RKO (cell line): ENCODE measurements at regions not wholly inside any gene's neighbourhood (a gene's known extent, or its start where the extent isn't known, plus 50 kb on each side); places are given as distances from the start of the nearest gene placed in this dataset.

ENCODE experiments used
- DNase-seq: peaks from one replicate; pipeline ENCODE4 v3.0.0-alpha.2; 2016; ENCODE audit warnings: low spot score

- DNase-seq: no peak
Measured at GRCh38 chr11:116217441-116217840, 555.3 kb downstream of the BUD13 start.

- DNase-seq: no peak
Measured at GRCh38 chr11:116217006-116217405, 555.8 kb downstream of the BUD13 start.

GRCh38 chr11:116215471-116216113, 557.2 kb downstream of the BUD13 start:
- no peak for DNase-seq

- DNase-seq: no peak
Measured at GRCh38 chr11:116211147-116211546, 561.6 kb downstream of the BUD13 start.

- DNase-seq: no peak
Measured at GRCh38 chr11:116210663-116211062, 562.1 kb downstream of the BUD13 start.

- no peak for DNase-seq
Measured at GRCh38 chr11:116209255-116209654, 563.5 kb downstream of the BUD13 start.

- DNase-seq: no peak
Measured at GRCh38 chr11:116207421-116208141, 565.2 kb downstream of the BUD13 start.

- no peak for DNase-seq
Measured at GRCh38 chr11:116207019-116207418, 565.8 kb downstream of the BUD13 start.

- no peak for DNase-seq
Measured at GRCh38 chr11:116202922-116203321, 569.9 kb downstream of the BUD13 start.

GRCh38 chr11:116200564-116200963, 572.2 kb downstream of the BUD13 start:
- DNase-seq: no peak

GRCh38 chr11:116199182-116199581, 573.6 kb downstream of the BUD13 start:
- no peak for DNase-seq

- no peak for DNase-seq
Measured at GRCh38 chr11:116194156-116194904, 578.5 kb downstream of the BUD13 start.

GRCh38 chr11:116193321-116194131, 579.3 kb downstream of the BUD13 start:
- DNase-seq: no peak

- no peak for DNase-seq
Measured at GRCh38 chr11:116192509-116193210, 580.1 kb downstream of the BUD13 start.

GRCh38 chr11:116190861-116191260, 581.9 kb downstream of the BUD13 start:
- no peak for DNase-seq

GRCh38 chr11:116189408-116190170, 583.2 kb downstream of the BUD13 start:
- DNase-seq: no peak

GRCh38 chr11:116188350-116188749, 584.4 kb downstream of the BUD13 start:
- DNase-seq: no peak

- DNase-seq: no peak
Measured at GRCh38 chr11:116187026-116187425, 585.8 kb downstream of the BUD13 start.

- no peak for DNase-seq
Measured at GRCh38 chr11:116185551-116185950, 587.2 kb downstream of the BUD13 start.

- no peak for DNase-seq
Measured at GRCh38 chr11:116184763-116185162, 588.0 kb downstream of the BUD13 start.
